HCT116 (cell line): ENCODE measurements at regions not wholly inside any gene's neighbourhood (a gene's known extent, or its start where the extent isn't known, plus 50 kb on each side); places are given as distances from the start of the nearest gene placed in this dataset.

Experiments
- ATF3 ChIP-seq: IDR thresholded peaks from 2 replicates; pipeline ENCODE4 v1.6.1; 2012
- POLR2A ChIP-seq: IDR thresholded peaks from 2 replicates; pipeline ENCODE4 v1.7.0; 2011; ENCODE audit warnings: borderline replicate concordance; ENCODE audit not compliant: insufficient read depth, insufficient read length; ENCODE audit errors: extremely low read depth
- POLR2AphosphoS5 ChIP-seq: IDR thresholded peaks from 2 replicates; pipeline ENCODE4 v1.6.1; 2011; ENCODE audit warnings: mild to moderate bottlenecking, low read depth, low read length, moderate library complexity
- YY1 ChIP-seq: IDR thresholded peaks from 2 replicates; pipeline ENCODE4 v1.6.1; 2011; ENCODE audit warnings: low read length, low read depth, moderate library complexity, mild to moderate bottlenecking; ENCODE audit not compliant: insufficient replicate concordance; ENCODE audit errors: extremely low read depth
- TF ChIP-seq, protein P1 (sequence below), 3 experiments: fragments of 200-600 bp in 1 of 3; sonication (generic) in 1 of 3; IDR thresholded peaks in 2 of 3; conservative IDR thresholded peaks in 1 of 3; 2 replicates each; pipeline ENCODE4 v1.5.1; 2012 to 2017; ENCODE audit warnings: low read depth in 2 of 3, low read length in 2 of 3, antibody characterized with exemption in 1 of 3, borderline replicate concordance in 1 of 3, control low read depth in 1 of 3, mild to moderate bottlenecking in 1 of 3, mixed read lengths in 1 of 3, mixed run types in 1 of 3, moderate library complexity in 1 of 3; ENCODE audit not compliant: insufficient read depth in 1 of 3

DNA sequence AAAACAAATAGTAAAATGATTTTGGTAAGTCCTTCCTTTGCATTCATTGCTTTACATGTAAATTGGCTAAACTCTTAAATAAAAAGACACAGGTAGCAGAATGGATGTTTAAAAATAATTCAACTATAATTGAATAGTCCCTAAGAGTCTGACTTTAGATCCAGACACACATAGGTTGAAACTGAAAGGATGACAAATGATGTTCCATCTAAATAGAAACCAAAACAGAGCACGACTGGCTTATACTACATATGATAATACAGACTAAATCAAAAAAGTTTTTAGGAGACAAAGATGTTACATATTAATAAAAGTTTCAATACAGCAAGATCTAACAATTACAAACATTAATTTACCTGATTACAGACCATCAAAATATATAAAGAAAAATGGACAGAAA lies 2055.1 kb upstream of the WWC1 start:
- TF ChIP-seq POLR2A: no peak
- TF ChIP-seq, protein P1, sequence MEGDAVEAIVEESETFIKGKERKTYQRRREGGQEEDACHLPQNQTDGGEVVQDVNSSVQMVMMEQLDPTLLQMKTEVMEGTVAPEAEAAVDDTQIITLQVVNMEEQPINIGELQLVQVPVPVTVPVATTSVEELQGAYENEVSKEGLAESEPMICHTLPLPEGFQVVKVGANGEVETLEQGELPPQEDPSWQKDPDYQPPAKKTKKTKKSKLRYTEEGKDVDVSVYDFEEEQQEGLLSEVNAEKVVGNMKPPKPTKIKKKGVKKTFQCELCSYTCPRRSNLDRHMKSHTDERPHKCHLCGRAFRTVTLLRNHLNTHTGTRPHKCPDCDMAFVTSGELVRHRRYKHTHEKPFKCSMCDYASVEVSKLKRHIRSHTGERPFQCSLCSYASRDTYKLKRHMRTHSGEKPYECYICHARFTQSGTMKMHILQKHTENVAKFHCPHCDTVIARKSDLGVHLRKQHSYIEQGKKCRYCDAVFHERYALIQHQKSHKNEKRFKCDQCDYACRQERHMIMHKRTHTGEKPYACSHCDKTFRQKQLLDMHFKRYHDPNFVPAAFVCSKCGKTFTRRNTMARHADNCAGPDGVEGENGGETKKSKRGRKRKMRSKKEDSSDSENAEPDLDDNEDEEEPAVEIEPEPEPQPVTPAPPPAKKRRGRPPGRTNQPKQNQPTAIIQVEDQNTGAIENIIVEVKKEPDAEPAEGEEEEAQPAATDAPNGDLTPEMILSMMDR (IDR thresholded peaks at IDR 0.05 in 2 of 3, conservative IDR thresholded peaks at IDR 0.05 in 1 of 3; ENCODE audit: borderline replicate concordance in 1 of 3, insufficient read depth in 1 of 3, low read depth in 2 of 3, low read length in 2 of 3): no peak
- no peak for TF ChIP-seq YY1
- no peak for TF ChIP-seq POLR2AphosphoS5
- TF ChIP-seq ATF3: no peak
